ENCODE measurements at regions not wholly inside any gene's neighbourhood (a gene's known extent, or its start where the extent isn't known, plus 50 kb on each side); places are given as distances from the start of the nearest gene placed in this dataset.

GRCh38 chr7:120164-120991, 72.0 kb upstream of the FAM20C start:
- TF ChIP-seq ZNF274 (IDR thresholded peaks at IDR 0.05; ENCODE audit: low read depth, low read length) (no peak), YY1 (IDR thresholded peaks at IDR 0.05; ENCODE audit: insufficient read depth, insufficient read length) (no peak), SUZ12 (IDR thresholded peaks at IDR 0.05; ENCODE audit: extremely low read depth, insufficient read depth, insufficient read length) (no peak)
